HepG2 (cell line): ENCODE measurements at regions not wholly inside any gene's neighbourhood (a gene's known extent, or its start where the extent isn't known, plus 50 kb on each side); places are given as distances from the start of the nearest gene placed in this dataset.

ENCODE experiments used
- NR2F6 ChIP-seq, 2 experiments: IDR thresholded peaks; 2 replicates each; pipeline ENCODE4 v1.6.1; 2016; ENCODE audit warnings: antibody characterized with exemption in 1 of 2, mild to moderate bottlenecking in 1 of 2
- TF ChIP-seq, protein P1 (sequence below): sonication (generic); formaldehyde crosslinking; IDR thresholded peaks from 2 replicates; pipeline ENCODE4 v1.5.1; 2020; ENCODE audit warnings: mild to moderate bottlenecking, missing genetic modification reagents, moderate library complexity

DNA sequence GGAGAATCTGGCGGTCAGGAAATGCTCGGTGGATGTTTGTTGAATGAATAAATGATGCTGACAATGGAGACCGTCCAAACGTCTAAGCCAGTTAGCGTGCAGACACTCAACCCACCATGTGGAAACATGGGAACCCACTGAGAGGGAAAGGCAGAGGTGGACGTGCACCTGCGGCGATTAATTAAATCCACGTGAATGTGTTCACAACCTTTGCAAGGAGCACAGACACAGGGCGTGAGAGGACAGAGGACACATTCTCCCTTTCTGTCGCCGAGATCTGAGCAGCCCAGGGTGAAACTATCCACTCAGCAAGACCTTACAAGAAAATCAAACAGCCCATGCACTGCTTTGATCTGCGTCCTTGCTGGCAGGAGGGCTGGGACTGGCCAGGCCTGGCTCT lies 58.3 kb upstream of the LINC01488 start:
- no peak for TF ChIP-seq NR2F6 (IDR thresholded peaks at IDR 0.05)
- TF ChIP-seq NR2F6 (CRISPR knock-in tag; IDR thresholded peaks at IDR 0.05) = no peak
- TF ChIP-seq, protein P1, sequence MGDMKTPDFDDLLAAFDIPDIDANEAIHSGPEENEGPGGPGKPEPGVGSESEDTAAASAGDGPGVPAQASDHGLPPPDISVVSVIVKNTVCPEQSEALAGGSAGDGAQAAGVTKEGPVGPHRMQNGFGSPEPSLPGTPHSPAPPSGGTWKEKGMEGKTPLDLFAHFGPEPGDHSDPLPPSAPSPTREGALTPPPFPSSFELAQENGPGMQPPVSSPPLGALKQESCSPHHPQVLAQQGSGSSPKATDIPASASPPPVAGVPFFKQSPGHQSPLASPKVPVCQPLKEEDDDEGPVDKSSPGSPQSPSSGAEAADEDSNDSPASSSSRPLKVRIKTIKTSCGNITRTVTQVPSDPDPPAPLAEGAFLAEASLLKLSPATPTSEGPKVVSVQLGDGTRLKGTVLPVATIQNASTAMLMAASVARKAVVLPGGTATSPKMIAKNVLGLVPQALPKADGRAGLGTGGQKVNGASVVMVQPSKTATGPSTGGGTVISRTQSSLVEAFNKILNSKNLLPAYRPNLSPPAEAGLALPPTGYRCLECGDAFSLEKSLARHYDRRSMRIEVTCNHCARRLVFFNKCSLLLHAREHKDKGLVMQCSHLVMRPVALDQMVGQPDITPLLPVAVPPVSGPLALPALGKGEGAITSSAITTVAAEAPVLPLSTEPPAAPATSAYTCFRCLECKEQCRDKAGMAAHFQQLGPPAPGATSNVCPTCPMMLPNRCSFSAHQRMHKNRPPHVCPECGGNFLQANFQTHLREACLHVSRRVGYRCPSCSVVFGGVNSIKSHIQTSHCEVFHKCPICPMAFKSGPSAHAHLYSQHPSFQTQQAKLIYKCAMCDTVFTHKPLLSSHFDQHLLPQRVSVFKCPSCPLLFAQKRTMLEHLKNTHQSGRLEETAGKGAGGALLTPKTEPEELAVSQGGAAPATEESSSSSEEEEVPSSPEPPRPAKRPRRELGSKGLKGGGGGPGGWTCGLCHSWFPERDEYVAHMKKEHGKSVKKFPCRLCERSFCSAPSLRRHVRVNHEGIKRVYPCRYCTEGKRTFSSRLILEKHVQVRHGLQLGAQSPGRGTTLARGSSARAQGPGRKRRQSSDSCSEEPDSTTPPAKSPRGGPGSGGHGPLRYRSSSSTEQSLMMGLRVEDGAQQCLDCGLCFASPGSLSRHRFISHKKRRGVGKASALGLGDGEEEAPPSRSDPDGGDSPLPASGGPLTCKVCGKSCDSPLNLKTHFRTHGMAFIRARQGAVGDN (CRISPR knock-in tag) = no peak
